ENCODE measurements at regions not wholly inside any gene's neighbourhood (a gene's known extent, or its start where the extent isn't known, plus 50 kb on each side); places are given as distances from the start of the nearest gene placed in this dataset.

- Histone ChIP-seq H3K27ac (no peak overlapping the region), H3K36me3 (no peaks in the 10 kb centered on the region), H3K4me3 (no peak overlapping the region), H3K4me1 (no peaks in the 10 kb centered on the region), H3K27me3 (no peaks in the 10 kb centered on the region), H3K9me3 (no peaks in the 10 kb centered on the region)
- DNase-seq, result no peak
- no peak for TF ChIP-seq CTCF (IDR thresholded peaks at IDR 0.05)
- no peak for TF ChIP-seq POLR2A (IDR thresholded peaks at IDR 0.05)
Measured at GRCh38 chr1:186569856-186570255, 108.9 kb upstream of the PDC start.

- no peak for TF ChIP-seq CTCF (IDR thresholded peaks at IDR 0.05)
- TF ChIP-seq POLR2A (IDR thresholded peaks at IDR 0.05), result no peak
- Histone ChIP-seq H3K36me3 (no peaks in the 10 kb centered on the region), H3K4me3 (no peak overlapping the region), H3K4me1 (no peaks in the 10 kb centered on the region), H3K27me3 (no peaks in the 10 kb centered on the region), H3K27ac (no peak overlapping the region), H3K9me3 (no peaks in the 10 kb centered on the region)
- DNase-seq, result no peak
Measured at GRCh38 chr1:186568221-186568620, 107.3 kb upstream of the PDC start.

GRCh38 chr1:186566140-186566855 is 105.4 kb upstream of the PDC start:
- Histone ChIP-seq H3K9me3 (no peaks in the 10 kb centered on the region), H3K27ac (no peak overlapping the region), H3K36me3 (no peaks in the 10 kb centered on the region), H3K27me3 (no peaks in the 10 kb centered on the region), H3K4me3 (no peak overlapping the region), H3K4me1 (no peaks in the 10 kb centered on the region)
- TF ChIP-seq CTCF (IDR thresholded peaks at IDR 0.05), result no peak
- no peak for TF ChIP-seq POLR2A (IDR thresholded peaks at IDR 0.05)
- no peak for DNase-seq

- no peaks in the 10 kb centered on the region for H3K9me3 ChIP-seq
- TF ChIP-seq POLR2A (IDR thresholded peaks at IDR 0.05), result no peak
- no peak for TF ChIP-seq CTCF (IDR thresholded peaks at IDR 0.05)
- no peaks in the 10 kb centered on the region for H3K36me3 ChIP-seq
- H3K27me3 ChIP-seq, result no peaks in the 10 kb centered on the region
- H3K4me1 ChIP-seq, result no peaks in the 10 kb centered on the region
- H3K27ac ChIP-seq, result no peak overlapping the region
- DNase-seq, result no peak
- H3K4me3 ChIP-seq, result no peak overlapping the region
Measured at GRCh38 chr1:186564582-186564981, 103.7 kb upstream of the PDC start.

GRCh38 chr1:186559601-186560116 is 98.7 kb upstream of the PDC start:
- H3K27ac ChIP-seq, result no peak overlapping the region
- H3K4me3 ChIP-seq, result no peak overlapping the region
- H3K27me3 ChIP-seq, result no peaks in the 10 kb centered on the region
- no peak for DNase-seq
- TF ChIP-seq CTCF (IDR thresholded peaks at IDR 0.05) (no peak), POLR2A (IDR thresholded peaks at IDR 0.05) (no peak)
- H3K4me1 ChIP-seq, result no peaks in the 10 kb centered on the region
- no peaks in the 10 kb centered on the region for H3K36me3 ChIP-seq
- no peaks in the 10 kb centered on the region for H3K9me3 ChIP-seq
